Breast epithelium (tissue), 4 donors: ENCODE measurements at regions not wholly inside any gene's neighbourhood (a gene's known extent, or its start where the extent isn't known, plus 50 kb on each side); places are given as distances from the start of the nearest gene placed in this dataset.

Experiments used
- DNase-seq, 2 donors: peaks; one replicate each; pipeline ENCODE4 v3.0.0-alpha.2; 2019; ENCODE audit warnings: low spot score in 2 of 2
- H3K27ac ChIP-seq, 2 donors: fragments of 200-600 bp; sonication (generic) in 1 of 2; one replicate each; pipeline ENCODE4 v1.5.1; 2016 to 2019; ENCODE audit warnings: mild to moderate bottlenecking in 1 of 2
- H3K27me3 ChIP-seq, 2 donors: fragments of 200-600 bp; sonication (generic) in 1 of 2; one replicate each; pipeline versions ENCODE4 v1.5.1 to v1.6.0; 2017 to 2019; ENCODE audit warnings: control low read depth in 1 of 2, mild to moderate bottlenecking in 1 of 2
- H3K36me3 ChIP-seq: fragments of 200-600 bp; one replicate; pipeline ENCODE4 v1.5.1; 2019
- H3K4me1 ChIP-seq, 2 donors: fragments of 200-600 bp; sonication (generic); one replicate each; pipeline ENCODE4 v1.5.1; 2016 to 2019; ENCODE audit warnings: control low read depth in 1 of 2
- H3K4me3 ChIP-seq, 3 donors: fragments of 200-600 bp; sonication (generic); 1 replicate in 2 of 3; 2 replicates in 1 of 3; pipeline ENCODE4 v1.5.1; 2016 to 2019; ENCODE audit warnings: mild to moderate bottlenecking in 3 of 3, moderate library complexity in 2 of 3
- H3K9me3 ChIP-seq, 2 donors: fragments of 200-600 bp; sonication (generic) in 1 of 2; one replicate each; pipeline ENCODE4 v1.5.1; 2016 to 2019; ENCODE audit warnings: control low read depth in 1 of 2
- CTCF ChIP-seq, 3 donors: fragments of 450-650 bp; IDR thresholded peaks; one replicate each; pipeline ENCODE4 v1.5.1; 2016 to 2017; ENCODE audit warnings: antibody characterized with exemption in 3 of 3, mild to moderate bottlenecking in 3 of 3, moderate library complexity in 3 of 3
- POLR2A ChIP-seq: fragments of 450-650 bp; IDR thresholded peaks from one replicate; pipeline ENCODE4 v1.6.1; 2016; ENCODE audit warnings: antibody characterized with exemption, mild to moderate bottlenecking, moderate library complexity
- POLR2AphosphoS5 ChIP-seq, 3 donors: sonication (generic); formaldehyde crosslinking; IDR thresholded peaks; one replicate each; pipeline ENCODE4 v1.6.1; 2017; ENCODE audit warnings: antibody characterized with exemption in 3 of 3
- intact Hi-C: fragments of 100-400 bp; cut with DNase I; formaldehyde crosslinking; loops from one replicate; pipeline ENCODE4 v1.15.1; 2023; ENCODE audit warnings: low total_unique reads

GRCh38 chr2:234569776-234570430, 73.0 kb upstream of the ARL4C start:
- H3K9me3 ChIP-seq = no peaks in the 10 kb centered on the region
- no peak overlapping the region for H3K27ac ChIP-seq
- TF ChIP-seq POLR2AphosphoS5 (IDR thresholded peaks at IDR 0.05) (no peak), CTCF (IDR thresholded peaks at IDR 0.05) (no peak), POLR2A (no peak)
- H3K27me3 ChIP-seq = no peaks in the 10 kb centered on the region
- no peaks in the 10 kb centered on the region for H3K36me3 ChIP-seq
- H3K4me3 ChIP-seq = no peak overlapping the region
- intact Hi-C loops = no loop called here
- no peaks in the 10 kb centered on the region for H3K4me1 ChIP-seq
- DNase-seq = no peak

GRCh38 chr2:234566622-234567021, 69.7 kb upstream of the ARL4C start:
- Histone ChIP-seq H3K4me3 (no peak overlapping the region), H3K27ac (no peak overlapping the region), H3K9me3 (no peaks in the 10 kb centered on the region), H3K36me3 (no peaks in the 10 kb centered on the region), H3K4me1 (no peaks in the 10 kb centered on the region), H3K27me3 (no peaks in the 10 kb centered on the region)
- no peak for DNase-seq
- TF ChIP-seq POLR2AphosphoS5 (IDR thresholded peaks at IDR 0.05) (no peak), CTCF (IDR thresholded peaks at IDR 0.05) (no peak), POLR2A (no peak)
- intact Hi-C loops = no loop called here

- Histone ChIP-seq H3K4me3 (no peak overlapping the region), H3K36me3 (no peaks in the 10 kb centered on the region), H3K4me1 (no peaks in the 10 kb centered on the region), H3K9me3 (no peaks in the 10 kb centered on the region), H3K27me3 (no peaks in the 10 kb centered on the region), H3K27ac (no peak overlapping the region)
- TF ChIP-seq POLR2AphosphoS5 (IDR thresholded peaks at IDR 0.05) = no peak
- no peak for TF ChIP-seq POLR2A
- TF ChIP-seq CTCF (IDR thresholded peaks at IDR 0.05) = no peak
- DNase-seq = no peak
- intact Hi-C loops = no loop called here
Measured at GRCh38 chr2:234565842-234566619, 69.2 kb upstream of the ARL4C start.

GRCh38 chr2:234565201-234565600, 68.3 kb upstream of the ARL4C start:
- no peaks in the 10 kb centered on the region for H3K27me3 ChIP-seq
- no peaks in the 10 kb centered on the region for H3K36me3 ChIP-seq
- no peak for DNase-seq
- H3K4me1 ChIP-seq = no peaks in the 10 kb centered on the region
- H3K9me3 ChIP-seq = no peaks in the 10 kb centered on the region
- intact Hi-C loops = no loop called here
- no peak overlapping the region for H3K27ac ChIP-seq
- no peak overlapping the region for H3K4me3 ChIP-seq
- TF ChIP-seq CTCF (IDR thresholded peaks at IDR 0.05) (no peak), POLR2A (no peak), POLR2AphosphoS5 (IDR thresholded peaks at IDR 0.05) (no peak)

- Histone ChIP-seq H3K4me3 (no peak overlapping the region), H3K4me1 (no peaks in the 10 kb centered on the region), H3K36me3 (no peaks in the 10 kb centered on the region), H3K27me3 (no peaks in the 10 kb centered on the region), H3K9me3 (no peaks in the 10 kb centered on the region), H3K27ac (no peak overlapping the region)
- intact Hi-C loops = no loop called here
- no peak for DNase-seq
- TF ChIP-seq CTCF (IDR thresholded peaks at IDR 0.05) (no peak), POLR2A (no peak)
Measured at GRCh38 chr2:234564699-234565098, 67.8 kb upstream of the ARL4C start.
